ENCODE measurements at regions not wholly inside any gene's neighbourhood (a gene's known extent, or its start where the extent isn't known, plus 50 kb on each side); places are given as distances from the start of the nearest gene placed in this dataset.

DNA sequence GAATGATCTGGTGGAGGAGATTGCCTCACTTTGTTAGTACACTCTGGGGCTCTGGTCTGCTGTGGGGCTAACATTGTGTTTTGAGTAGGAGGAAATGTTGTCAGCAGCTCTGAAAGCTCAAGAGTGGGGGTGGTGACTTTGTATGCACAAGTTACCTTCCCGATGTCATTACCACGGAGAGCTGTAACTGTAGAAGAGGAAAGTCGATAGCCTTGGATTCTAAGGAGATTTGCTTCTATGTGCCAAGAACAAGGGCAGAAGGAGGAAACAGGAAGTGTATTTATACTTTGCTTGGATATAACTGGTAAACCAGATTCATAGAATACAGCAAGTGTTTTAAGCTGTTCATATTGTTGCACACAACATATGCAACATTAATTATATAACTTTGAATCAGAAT, 196.1 kb downstream of the AMY1C start:
- in situ Hi-C loops (cut with MboI; ENCODE audit: low sequenced_read_pairs, unreplicated experiment): no loop called here
- no peak for DNase-seq (ENCODE audit: low spot score)
- TF ChIP-seq, protein P1, sequence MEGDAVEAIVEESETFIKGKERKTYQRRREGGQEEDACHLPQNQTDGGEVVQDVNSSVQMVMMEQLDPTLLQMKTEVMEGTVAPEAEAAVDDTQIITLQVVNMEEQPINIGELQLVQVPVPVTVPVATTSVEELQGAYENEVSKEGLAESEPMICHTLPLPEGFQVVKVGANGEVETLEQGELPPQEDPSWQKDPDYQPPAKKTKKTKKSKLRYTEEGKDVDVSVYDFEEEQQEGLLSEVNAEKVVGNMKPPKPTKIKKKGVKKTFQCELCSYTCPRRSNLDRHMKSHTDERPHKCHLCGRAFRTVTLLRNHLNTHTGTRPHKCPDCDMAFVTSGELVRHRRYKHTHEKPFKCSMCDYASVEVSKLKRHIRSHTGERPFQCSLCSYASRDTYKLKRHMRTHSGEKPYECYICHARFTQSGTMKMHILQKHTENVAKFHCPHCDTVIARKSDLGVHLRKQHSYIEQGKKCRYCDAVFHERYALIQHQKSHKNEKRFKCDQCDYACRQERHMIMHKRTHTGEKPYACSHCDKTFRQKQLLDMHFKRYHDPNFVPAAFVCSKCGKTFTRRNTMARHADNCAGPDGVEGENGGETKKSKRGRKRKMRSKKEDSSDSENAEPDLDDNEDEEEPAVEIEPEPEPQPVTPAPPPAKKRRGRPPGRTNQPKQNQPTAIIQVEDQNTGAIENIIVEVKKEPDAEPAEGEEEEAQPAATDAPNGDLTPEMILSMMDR (IDR thresholded peaks at IDR 0.05; ENCODE audit: borderline replicate concordance, control extremely low read depth, extremely low read depth, insufficient read depth, missing control alignments): no peak

DNA sequence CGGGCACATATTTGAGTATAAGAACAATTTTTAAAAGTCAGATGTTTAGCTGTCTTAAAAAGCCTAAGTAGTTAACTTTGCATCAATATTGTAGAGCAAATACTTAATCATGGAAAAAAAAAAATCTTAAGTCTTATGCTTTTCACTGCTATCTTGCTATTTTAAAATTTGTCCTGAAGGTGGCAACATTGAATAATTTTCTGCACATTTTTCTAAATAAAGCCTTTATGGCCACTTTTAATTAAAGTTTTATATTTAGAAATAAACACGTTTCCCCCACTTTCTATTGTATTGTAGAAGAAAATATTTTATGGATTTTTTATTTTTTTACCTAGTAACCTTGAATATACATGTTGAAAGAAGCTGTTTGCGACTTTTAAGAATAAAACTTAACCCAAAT, 198.8 kb downstream of the AMY1C start:
- DNase-seq (ENCODE audit: low spot score): no peak
- in situ Hi-C loops (cut with MboI; ENCODE audit: low sequenced_read_pairs, unreplicated experiment): no loop called here
- TF ChIP-seq, protein P1 (IDR thresholded peaks at IDR 0.05; ENCODE audit: borderline replicate concordance, control extremely low read depth, extremely low read depth, insufficient read depth, missing control alignments): no peak

DNA sequence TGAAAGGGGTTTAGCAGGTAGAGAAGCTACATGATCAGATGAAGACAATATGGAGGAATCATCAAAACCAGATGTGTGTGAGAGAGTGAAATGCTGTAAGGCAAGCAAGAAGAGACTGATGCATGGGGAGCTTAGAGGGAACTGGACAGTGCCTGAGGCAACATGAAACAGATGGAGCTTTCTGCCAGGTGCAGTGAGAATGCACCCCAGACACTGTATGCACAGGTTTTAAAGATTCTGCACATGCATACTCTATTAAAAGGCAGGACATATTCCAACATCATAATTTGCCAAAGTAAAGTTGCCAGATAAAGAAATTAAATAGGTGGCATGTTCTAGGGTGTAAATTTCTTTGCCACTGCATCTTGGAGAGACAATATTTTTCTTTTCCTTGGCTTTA, 200.1 kb downstream of the AMY1C start:
- in situ Hi-C loops (cut with MboI; ENCODE audit: low sequenced_read_pairs, unreplicated experiment): no loop called here
- TF ChIP-seq, protein P1 (IDR thresholded peaks at IDR 0.05; ENCODE audit: borderline replicate concordance, control extremely low read depth, extremely low read depth, insufficient read depth, missing control alignments): no peak
- no peak for DNase-seq (ENCODE audit: low spot score)

DNA sequence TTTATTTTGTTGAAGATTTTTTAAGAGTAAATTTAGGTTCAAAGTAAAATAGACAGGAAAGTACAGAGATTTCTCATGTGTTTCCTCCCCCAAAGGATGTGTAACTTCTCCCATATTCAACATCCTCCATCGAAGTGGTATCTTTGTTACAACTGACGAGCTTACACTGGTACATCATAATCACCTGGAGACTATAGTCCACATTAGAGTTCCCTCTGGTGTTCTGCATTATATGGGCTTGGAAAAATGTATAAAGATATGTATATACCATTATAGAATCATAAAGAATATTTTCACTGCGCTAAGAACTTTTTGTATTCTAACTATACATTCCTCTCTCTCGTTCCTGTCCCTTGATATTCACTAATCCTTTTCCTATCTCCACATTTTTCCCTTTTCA, 203.7 kb downstream of the AMY1C start:
- TF ChIP-seq, protein P1 (IDR thresholded peaks at IDR 0.05; ENCODE audit: borderline replicate concordance, control extremely low read depth, extremely low read depth, insufficient read depth, missing control alignments): no peak
- in situ Hi-C loops (cut with MboI; ENCODE audit: low sequenced_read_pairs, unreplicated experiment): no loop called here
- DNase-seq (ENCODE audit: low spot score): no peak

DNA sequence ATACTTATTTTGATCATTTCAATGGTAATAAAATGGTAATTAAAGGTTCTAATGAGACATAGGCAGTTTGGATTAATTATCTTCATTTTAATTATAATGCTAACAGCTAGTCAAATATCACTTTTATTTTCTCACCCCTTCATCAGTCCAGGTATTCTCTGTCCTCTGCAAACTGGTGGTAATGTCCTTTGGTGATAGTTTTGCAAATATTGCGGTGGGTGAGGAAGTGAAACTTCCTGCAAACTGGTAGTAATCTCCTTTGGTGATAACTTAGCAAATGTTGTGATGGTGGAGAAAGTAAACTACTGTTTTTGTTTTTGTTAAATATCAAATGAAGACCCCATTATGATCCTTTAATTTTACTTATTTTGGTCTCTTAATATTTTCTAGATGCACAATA, 209.0 kb downstream of the AMY1C start:
- in situ Hi-C loops (cut with MboI; ENCODE audit: low sequenced_read_pairs, unreplicated experiment): no loop called here
- TF ChIP-seq, protein P1 (IDR thresholded peaks at IDR 0.05; ENCODE audit: borderline replicate concordance, control extremely low read depth, extremely low read depth, insufficient read depth, missing control alignments): no peak
- DNase-seq (ENCODE audit: low spot score): no peak

DNA sequence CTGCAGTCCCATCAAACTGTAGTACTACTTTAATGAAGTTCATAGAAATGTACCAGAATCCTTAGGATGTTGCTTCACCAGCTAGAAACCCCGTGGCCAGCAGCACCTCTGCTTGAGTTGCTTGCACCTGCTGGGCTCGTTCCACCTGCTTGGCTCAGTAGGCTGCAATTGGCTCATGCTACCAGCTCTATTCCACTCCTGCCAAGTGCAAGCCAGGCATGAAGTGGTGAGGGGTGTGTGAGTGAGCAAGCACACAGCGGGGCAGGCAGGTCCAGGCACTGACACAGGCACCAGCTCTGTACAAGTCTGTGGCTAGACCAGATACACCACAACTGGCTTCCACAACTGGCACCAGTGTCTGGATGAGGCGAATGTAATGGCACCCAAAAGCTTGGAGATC, 209.9 kb downstream of the AMY1C start:
- in situ Hi-C loops (cut with MboI; ENCODE audit: low sequenced_read_pairs, unreplicated experiment): no loop called here
- TF ChIP-seq, protein P1 (IDR thresholded peaks at IDR 0.05; ENCODE audit: borderline replicate concordance, control extremely low read depth, extremely low read depth, insufficient read depth, missing control alignments): no peak
- no peak for DNase-seq (ENCODE audit: low spot score)

DNA sequence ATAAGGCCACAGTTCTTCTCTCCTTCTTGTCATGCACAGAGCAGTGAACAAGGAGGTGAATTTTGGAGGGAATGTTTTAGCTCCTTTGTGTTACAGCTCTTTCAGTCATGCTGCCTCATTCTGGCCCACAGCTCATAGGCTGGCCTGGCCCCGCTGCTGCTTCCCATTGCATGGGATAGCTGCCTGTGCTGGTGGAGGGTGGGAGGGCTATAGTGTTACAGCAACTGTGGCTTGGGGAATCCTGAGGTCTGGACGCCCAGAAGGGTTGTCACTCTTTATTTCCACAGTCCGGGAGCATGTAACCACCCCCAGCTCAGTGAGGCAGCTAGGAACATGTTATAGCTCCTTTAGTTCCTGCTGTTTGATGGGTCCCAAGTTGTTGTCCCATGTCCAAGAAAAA, 210.3 kb downstream of the AMY1C start:
- no peak for DNase-seq (ENCODE audit: low spot score)
- TF ChIP-seq, protein P1 (IDR thresholded peaks at IDR 0.05; ENCODE audit: borderline replicate concordance, control extremely low read depth, extremely low read depth, insufficient read depth, missing control alignments): no peak
- in situ Hi-C loops (cut with MboI; ENCODE audit: low sequenced_read_pairs, unreplicated experiment): no loop called here

All from GM13976 (cell line).